Bronchial epithelial cell (primary cell): ENCODE measurements at regions not wholly inside any gene's neighbourhood (a gene's known extent, or its start where the extent isn't known, plus 50 kb on each side); places are given as distances from the start of the nearest gene placed in this dataset.
A peak's percentile ranks its signal among the peaks of the same experiment; 100 is the strongest.
"Not testable (repeated sequence)": the region's sequence is repeated elsewhere in the genome, so short reads cannot be mapped to it uniquely, and the experiment has no call there.

Experiments
- DNase-seq: peaks from one replicate; pipeline ENCODE4 v3.0.0-alpha.2; 2010; ENCODE audit warnings: low read depth
- FAIRE-seq: peaks from 2 replicates; lab custom pipeline; 2011; peaks lifted over from hg19 to GRCh38; lab: Jason Lieb, UNC
- H3K27me3 ChIP-seq: 2 replicates; pipeline ENCODE4 v1.5.1; 2011; ENCODE audit warnings: low read length; ENCODE audit not compliant: control insufficient read depth, insufficient read depth
- H3K36me3 ChIP-seq: 2 replicates; pipeline ENCODE4 v1.5.1; 2011; ENCODE audit warnings: low read length; ENCODE audit not compliant: control insufficient read depth, insufficient read depth
- H3K4me3 ChIP-seq: 2 replicates; pipeline ENCODE4 v1.5.1; 2011; ENCODE audit warnings: mild to moderate bottlenecking, low read depth, low read length, control low read depth
- CTCF ChIP-seq: IDR thresholded peaks from 2 replicates; pipeline ENCODE4 v1.5.1; 2011; ENCODE audit warnings: mild to moderate bottlenecking, moderate library complexity, low read length, control low read depth, inconsistent platforms; ENCODE audit not compliant: insufficient read depth, severe bottlenecking

- no peaks in the 10 kb centered on the region for H3K27me3 ChIP-seq
- DNase-seq = no peak
- no peak for FAIRE-seq
- TF ChIP-seq CTCF = no peak
- no peaks in the 10 kb centered on the region for H3K36me3 ChIP-seq
- H3K4me3 ChIP-seq = no peak overlapping the region
Measured at GRCh38 chr5:135154961-135155360, 120.9 kb upstream of the PITX1 start.

GRCh38 chr5:135154197-135154596 is 120.2 kb upstream of the PITX1 start:
- FAIRE-seq (peak; percentile 91), DNase-seq (peak; percentile 98)
- TF ChIP-seq CTCF = no peak
- Histone ChIP-seq H3K4me3 (no peak overlapping the region), H3K36me3 (no peaks in the 10 kb centered on the region), H3K27me3 (no peaks in the 10 kb centered on the region)

- Histone ChIP-seq H3K36me3 (no peaks in the 10 kb centered on the region), H3K4me3 (no peak overlapping the region), H3K27me3 (no peaks in the 10 kb centered on the region)
- DNase-seq (peak; percentile 91), FAIRE-seq (no peak)
- no peak for TF ChIP-seq CTCF
Measured at GRCh38 chr5:135153661-135154060, 119.6 kb upstream of the PITX1 start.

GRCh38 chr5:135153259-135153658 is 119.2 kb upstream of the PITX1 start:
- DNase-seq (no peak), FAIRE-seq (no peak)
- no peaks in the 10 kb centered on the region for H3K27me3 ChIP-seq
- no peaks in the 10 kb centered on the region for H3K36me3 ChIP-seq
- TF ChIP-seq CTCF = no peak
- H3K4me3 ChIP-seq = no peak overlapping the region

- FAIRE-seq, H3K27me3 ChIP-seq, DNase-seq, H3K4me3 ChIP-seq, H3K36me3 ChIP-seq: not testable (repeated sequence)
Measured at GRCh38 chr5:135151660-135152059, 117.6 kb upstream of the PITX1 start.

GRCh38 chr5:135151256-135151655 is 117.2 kb upstream of the PITX1 start:
- H3K36me3 ChIP-seq = no peaks in the 10 kb centered on the region
- H3K27me3 ChIP-seq = no peaks in the 10 kb centered on the region
- no peak for TF ChIP-seq CTCF
- DNase-seq = no peak
- no peak for FAIRE-seq
- no peak overlapping the region for H3K4me3 ChIP-seq
